Sigmoid colon (tissue), 3 donors: ENCODE measurements at regions not wholly inside any gene's neighbourhood (a gene's known extent, or its start where the extent isn't known, plus 50 kb on each side); places are given as distances from the start of the nearest gene placed in this dataset.

Source experiments
- POLR2A ChIP-seq, 2 donors: fragments of 450-650 bp; IDR thresholded peaks; one replicate each; pipeline ENCODE4 v1.6.1; 2016; ENCODE audit warnings: antibody characterized with exemption in 2 of 2, mild to moderate bottlenecking in 2 of 2, moderate library complexity in 2 of 2
- TF ChIP-seq, protein P1 (sequence below), 4 experiments: fragments of 450-650 bp in 3 of 4; fragments of 200-600 bp in 1 of 4; IDR thresholded peaks; one replicate each; pipeline ENCODE4 v1.5.1; 2016 to 2019; ENCODE audit warnings: antibody characterized with exemption in 4 of 4, mild to moderate bottlenecking in 3 of 4, moderate library complexity in 2 of 4

DNA sequence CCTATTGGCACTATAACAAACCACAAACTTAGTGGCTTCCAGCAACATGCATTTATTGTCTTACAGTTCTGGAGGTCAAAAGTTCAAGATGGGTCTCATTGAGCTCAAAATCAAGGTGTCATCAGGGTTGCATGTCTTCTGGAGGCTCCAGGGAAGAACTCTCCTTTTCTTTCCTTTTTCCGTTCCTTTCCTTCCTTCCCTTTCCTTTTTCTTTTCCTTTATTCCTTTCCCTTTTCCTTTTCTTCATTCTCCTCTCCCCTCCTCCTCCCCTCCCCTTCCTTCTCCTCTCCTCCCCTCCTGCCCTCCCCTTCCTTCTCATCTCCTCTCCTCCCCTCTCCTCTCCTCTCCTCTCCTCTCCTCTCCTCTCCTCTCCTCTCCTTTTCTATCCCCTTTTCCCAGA, 460.2 kb upstream of the CDH4 start:
- no peak for TF ChIP-seq POLR2A (IDR thresholded peaks at IDR 0.05)
- TF ChIP-seq, protein P1, sequence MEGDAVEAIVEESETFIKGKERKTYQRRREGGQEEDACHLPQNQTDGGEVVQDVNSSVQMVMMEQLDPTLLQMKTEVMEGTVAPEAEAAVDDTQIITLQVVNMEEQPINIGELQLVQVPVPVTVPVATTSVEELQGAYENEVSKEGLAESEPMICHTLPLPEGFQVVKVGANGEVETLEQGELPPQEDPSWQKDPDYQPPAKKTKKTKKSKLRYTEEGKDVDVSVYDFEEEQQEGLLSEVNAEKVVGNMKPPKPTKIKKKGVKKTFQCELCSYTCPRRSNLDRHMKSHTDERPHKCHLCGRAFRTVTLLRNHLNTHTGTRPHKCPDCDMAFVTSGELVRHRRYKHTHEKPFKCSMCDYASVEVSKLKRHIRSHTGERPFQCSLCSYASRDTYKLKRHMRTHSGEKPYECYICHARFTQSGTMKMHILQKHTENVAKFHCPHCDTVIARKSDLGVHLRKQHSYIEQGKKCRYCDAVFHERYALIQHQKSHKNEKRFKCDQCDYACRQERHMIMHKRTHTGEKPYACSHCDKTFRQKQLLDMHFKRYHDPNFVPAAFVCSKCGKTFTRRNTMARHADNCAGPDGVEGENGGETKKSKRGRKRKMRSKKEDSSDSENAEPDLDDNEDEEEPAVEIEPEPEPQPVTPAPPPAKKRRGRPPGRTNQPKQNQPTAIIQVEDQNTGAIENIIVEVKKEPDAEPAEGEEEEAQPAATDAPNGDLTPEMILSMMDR (IDR thresholded peaks at IDR 0.05), result no peak
